IMR-90 (cell line): ENCODE measurements at regions not wholly inside any gene's neighbourhood (a gene's known extent, or its start where the extent isn't known, plus 50 kb on each side); places are given as distances from the start of the nearest gene placed in this dataset.

Experiments
- ATAC-seq: fragments of 200-7000 bp; cut with Tn5 transposase; 2 replicates; pipeline ENCODE4 v1.9.1; 2020; ENCODE audit warnings: low read depth, mild to moderate bottlenecking, moderate library complexity
- BruUV-seq: library from RNA; stranded (reverse); fragments of 400-500 nt; replicated peaks from 2 replicates; lab custom pipeline; 2021; lab: Mats Ljungman, UMichigan
- CTCF ChIA-PET: fragments of 300-600 bp; formaldehyde crosslinking; extraction: SDS; loops from one replicate; lab custom pipeline; 2021; ENCODE audit warnings: antibody characterized with exemption; lab: Yijun Ruan, JAX
- POLR2A ChIA-PET: fragments of 300-600 bp; sonication (Branson Sonifier 250); formaldehyde crosslinking; loops from one replicate; lab custom pipeline; 2022; ENCODE audit warnings: antibody characterized with exemption; ENCODE audit not compliant: unreplicated experiment; lab: Charles Lee
- DNase-seq: peaks from one replicate; pipeline ENCODE4 v3.0.0; 2013
- H2AFZ ChIP-seq: replicated peaks from 2 replicates; pipeline ENCODE3; 2013; ENCODE audit warnings: low read length, mild to moderate bottlenecking; ENCODE audit not compliant: poor library complexity
- H2AK5ac ChIP-seq: 2 replicates; pipeline ENCODE4 v1.6.1; 2013; ENCODE audit warnings: low read depth, low read length, inconsistent platforms
- H2AK9ac ChIP-seq: replicated peaks from 2 replicates; pipeline ENCODE3; 2013; ENCODE audit warnings: mild to moderate bottlenecking, low read depth, low read length, moderate library complexity; ENCODE audit not compliant: poor library complexity
- H2BK120ac ChIP-seq: 2 replicates; pipeline ENCODE4 v1.6.1; 2013; ENCODE audit warnings: low read depth, low read length, inconsistent platforms
- H2BK15ac ChIP-seq: 3 replicates; pipeline ENCODE4 v1.6.1; 2013; ENCODE audit warnings: low read depth, low read length, inconsistent platforms
- H2BK20ac ChIP-seq: 2 replicates; pipeline ENCODE4 v1.6.1; 2013; ENCODE audit warnings: low read depth, mild to moderate bottlenecking, inconsistent platforms, low read length, moderate library complexity
- H2BK5ac ChIP-seq: 2 replicates; pipeline ENCODE4 v1.6.1; 2013; ENCODE audit warnings: mild to moderate bottlenecking, low read depth, low read length, inconsistent platforms; ENCODE audit not compliant: poor library complexity, severe bottlenecking
- H3K14ac ChIP-seq: replicated peaks from 2 replicates; pipeline ENCODE4 v1.6.1; 2013; ENCODE audit warnings: low read depth, low read length, inconsistent platforms
- H3K18ac ChIP-seq: 2 replicates; pipeline ENCODE4 v1.6.1; 2013; ENCODE audit warnings: low read depth, low read length, control low read depth
- H3K23ac ChIP-seq: 2 replicates; pipeline ENCODE4 v1.6.1; 2013; ENCODE audit warnings: low read depth, low read length, inconsistent platforms
- H3K27ac ChIP-seq: 2 replicates; pipeline ENCODE4 v1.5.1; 2013; ENCODE audit warnings: mild to moderate bottlenecking, control low read depth, low read length; ENCODE audit not compliant: insufficient read depth
- H3K27me3 ChIP-seq: 2 replicates; pipeline ENCODE4 v1.6.1; 2013; ENCODE audit warnings: low read length; ENCODE audit not compliant: control insufficient read depth, insufficient read depth
- H3K36me3 ChIP-seq: 2 replicates; pipeline ENCODE4 v1.6.1; 2013; ENCODE audit warnings: low read length, mixed read lengths; ENCODE audit not compliant: control insufficient read depth, insufficient read depth
- H3K4ac ChIP-seq: 2 replicates; pipeline ENCODE4 v1.6.1; 2013; ENCODE audit warnings: low read depth, low read length, inconsistent platforms
- H3K4me1 ChIP-seq: 2 replicates; pipeline ENCODE4 v1.6.1; 2013; ENCODE audit warnings: low read length, mixed read lengths; ENCODE audit not compliant: control insufficient read depth, insufficient read depth
- H3K4me2 ChIP-seq: 2 replicates; pipeline ENCODE4 v1.6.1; 2013; ENCODE audit warnings: low read depth, mild to moderate bottlenecking, control low read depth, low read length, moderate library complexity
- H3K4me3 ChIP-seq: 2 replicates; pipeline ENCODE4 v1.5.1; 2013; ENCODE audit warnings: low read depth, mild to moderate bottlenecking, control low read depth, low read length, moderate library complexity; ENCODE audit not compliant: insufficient read depth
- H3K56ac ChIP-seq: 2 replicates; pipeline ENCODE4 v1.6.1; 2013; ENCODE audit warnings: low read length, inconsistent platforms; ENCODE audit not compliant: insufficient read depth; ENCODE audit errors: extremely low read depth
- H3K79me1 ChIP-seq, 2 experiments: 2 replicates each; pipeline ENCODE4 v1.6.1; 2013; ENCODE audit warnings: low read length in 2 of 2, inconsistent platforms in 1 of 2, low read depth in 1 of 2
- H3K9ac ChIP-seq: 2 replicates; pipeline ENCODE4 v1.6.1; 2013; ENCODE audit warnings: low read depth, low read length, control low read depth
- H3K9me1 ChIP-seq: 2 replicates; pipeline ENCODE4 v1.6.1; 2013; ENCODE audit warnings: low read length, inconsistent platforms; ENCODE audit not compliant: insufficient read depth
- H3K9me3 ChIP-seq: 2 replicates; pipeline ENCODE4 v1.6.1; 2013; ENCODE audit warnings: low read length; ENCODE audit not compliant: control insufficient read depth, insufficient read depth
- H4K20me1 ChIP-seq: 2 replicates; pipeline ENCODE4 v1.6.1; 2013; ENCODE audit warnings: low read length, inconsistent platforms; ENCODE audit not compliant: insufficient read depth
- H4K5ac ChIP-seq: 2 replicates; pipeline ENCODE4 v1.6.1; 2013; ENCODE audit warnings: mild to moderate bottlenecking, low read depth, low read length, control low read depth
- H4K8ac ChIP-seq, 2 experiments: 2 replicates each; pipeline ENCODE4 v1.6.1; 2013; ENCODE audit warnings: low read depth in 2 of 2, low read length in 2 of 2, control low read depth in 1 of 2, inconsistent platforms in 1 of 2
- H4K91ac ChIP-seq: 2 replicates; pipeline ENCODE4 v1.6.1; 2013; ENCODE audit warnings: low read depth, low read length, inconsistent platforms; ENCODE audit not compliant: insufficient read depth
- BHLHE40 ChIP-seq: fragments of 150-350 bp; IDR thresholded peaks from 2 replicates; pipeline ENCODE4 v1.6.1; 2016; ENCODE audit warnings: mild to moderate bottlenecking, low read depth, low read length
- CEBPB ChIP-seq: IDR thresholded peaks from 2 replicates; pipeline ENCODE4 v1.6.1; 2012; ENCODE audit warnings: low read depth, low read length, improper control_type of control experiment
- CHD1 ChIP-seq: IDR thresholded peaks from 2 replicates; pipeline ENCODE4 v1.6.1; 2012; ENCODE audit warnings: low read depth, low read length, improper control_type of control experiment
- FOS ChIP-seq: fragments of 150-350 bp; IDR thresholded peaks from 2 replicates; pipeline ENCODE4 v1.6.1; 2016; ENCODE audit warnings: low read depth, low read length
- MAFK ChIP-seq: IDR thresholded peaks from 2 replicates; pipeline ENCODE4 v1.6.1; 2012; ENCODE audit warnings: low read depth, low read length, improper control_type of control experiment
- MAZ ChIP-seq: IDR thresholded peaks from 2 replicates; pipeline ENCODE4 v1.6.1; 2012; ENCODE audit warnings: low read depth, mild to moderate bottlenecking, low read length, improper control_type of control experiment, moderate library complexity, borderline replicate concordance
- MXI1 ChIP-seq: IDR thresholded peaks from 2 replicates; pipeline ENCODE4 v1.6.1; 2012; ENCODE audit warnings: low read depth, mild to moderate bottlenecking, low read length, moderate library complexity, borderline replicate concordance
- NFE2L2 ChIP-seq: fragments of 150-350 bp; IDR thresholded peaks from 2 replicates; pipeline ENCODE4 v1.6.1; 2016; ENCODE audit warnings: low read depth, mild to moderate bottlenecking, low read length
- POLR2A ChIP-seq: IDR thresholded peaks from 2 replicates; pipeline ENCODE4 v1.6.1; 2012; ENCODE audit warnings: mild to moderate bottlenecking, low read depth, low read length
- RAD21 ChIP-seq: IDR thresholded peaks from 2 replicates; pipeline ENCODE4 v1.6.1; 2012; ENCODE audit warnings: low read length, improper control_type of control experiment
- RCOR1 ChIP-seq: IDR thresholded peaks from 2 replicates; pipeline ENCODE4 v1.6.1; 2012; ENCODE audit warnings: mild to moderate bottlenecking, low read length, improper control_type of control experiment; ENCODE audit not compliant: insufficient replicate concordance
- RFX5 ChIP-seq: IDR thresholded peaks from 2 replicates; pipeline ENCODE4 v1.8.0; 2012; ENCODE audit warnings: low read depth, mild to moderate bottlenecking, low read length, moderate library complexity
- SMC3 ChIP-seq: fragments of 150-350 bp; IDR thresholded peaks from 2 replicates; pipeline ENCODE4 v1.6.1; 2016; ENCODE audit warnings: low read depth, mild to moderate bottlenecking, antibody characterized with exemption, low read length, moderate library complexity
- WGBS, 2 experiments: methylation state at CpG; one replicate each; pipeline versions ENCODE4 v1.1.5 to v1.1.7; 2013; ENCODE audit warnings: missing lambda C conversion rate in 2 of 2; ENCODE audit not compliant: insufficient read length in 1 of 2; ENCODE audit errors: extremely low coverage in 2 of 2; 5-methylcytosine and 5-hydroxymethylcytosine counted together
- dilution Hi-C: fragments of 300-500 bp; cut with HindIII; formaldehyde crosslinking; loops from one replicate; pipeline ENCODE4 v1.14.3; 2018; ENCODE audit warnings: low sequenced_read_pairs; ENCODE audit not compliant: unreplicated experiment
- in situ Hi-C: fragments of 300-500 bp; cut with MboI; formaldehyde crosslinking; loops from 3 replicates; pipeline ENCODE4 v1.14.3; 2019; ENCODE audit warnings: low sequenced_read_pairs, inconsistent platforms, mixed read lengths
- intact Hi-C: fragments of 100-400 bp; cut with micrococcal nuclease; formaldehyde crosslinking; loops from 2 replicates; pipeline ENCODE4 v1.10.0; 2022
- TF ChIP-seq, protein P1 (sequence below): fragments of 150-350 bp; IDR thresholded peaks from 2 replicates; pipeline ENCODE4 v1.6.1; 2016; ENCODE audit warnings: low read depth, mild to moderate bottlenecking, low read length, moderate library complexity, borderline replicate concordance
- TF ChIP-seq, protein P2 (sequence below): fragments of 150-350 bp; IDR thresholded peaks from 2 replicates; pipeline ENCODE4 v1.6.1; 2017; ENCODE audit warnings: mild to moderate bottlenecking, antibody characterized with exemption, low read length, low read depth
- TF ChIP-seq, protein P3 (sequence below): conservative IDR thresholded peaks from 2 replicates; pipeline ENCODE4 v1.5.1; 2012; ENCODE audit warnings: mild to moderate bottlenecking, low read depth, low read length, improper control_type of control experiment

DNA sequence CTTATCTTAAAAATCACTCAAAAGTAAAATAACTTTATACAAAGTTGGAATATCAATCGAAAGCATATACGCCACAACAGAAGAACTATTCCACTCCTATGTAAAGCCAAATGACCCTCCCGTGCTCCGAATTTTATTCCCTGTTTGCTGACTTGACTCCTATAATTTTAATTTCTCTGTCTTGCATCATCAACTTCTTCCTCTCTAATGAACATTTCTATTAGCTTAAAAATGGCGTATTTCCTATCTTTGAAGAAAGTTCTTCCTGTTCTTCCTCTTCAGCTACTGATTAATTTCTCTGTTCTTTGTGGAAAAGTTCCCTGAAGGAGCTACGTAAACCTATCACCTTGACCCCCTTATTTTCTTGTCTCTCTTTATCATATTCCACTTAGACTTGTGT is 389.3 kb downstream of the LMO7 start:
- Histone ChIP-seq H2BK15ac (no peak overlapping the region), H3K27me3 (no peaks in the 10 kb centered on the region), H4K5ac (no peak overlapping the region), H4K20me1 (no peaks in the 10 kb centered on the region), H2BK5ac (no peak overlapping the region), H2AK9ac (no peak overlapping the region), H3K56ac (no peak overlapping the region), H3K36me3 (no peaks in the 10 kb centered on the region), H3K18ac (no peak overlapping the region), H3K4me1 (no peaks in the 10 kb centered on the region), H3K4me3 (no peak overlapping the region), H3K4ac (no peak overlapping the region), H3K14ac (no peak overlapping the region), H3K9ac (no peak overlapping the region), H2AK5ac (no peak overlapping the region), H4K8ac (no peak overlapping the region), H3K4me2 (no peak overlapping the region), H3K9me3 (peaks cover 3% of the 10 kb centered on the region; the same call in 1 of the 2 replicates), H3K23ac (no peak overlapping the region), H2BK20ac (no peak overlapping the region), H3K9me1 (no peaks in the 10 kb centered on the region), H2BK120ac (no peak overlapping the region), H3K79me1 (no peaks in the 10 kb centered on the region), H4K91ac (no peak overlapping the region), H2AFZ (no peak overlapping the region), H3K27ac (no peak overlapping the region)
- DNase-seq (no peak), ATAC-seq (no peak)
- 100% methylated on average over 4 of the region's 6 CpGs; no CpG with 5 or more reads in 1 of the 2 experiments for WGBS, 2 experiments
- intact Hi-C loops (no loop called here), dilution Hi-C loops (no loop called here), in situ Hi-C loops (no loop called here)
- no TSS peak for BruUV-seq
- POLR2A ChIA-PET = no interaction called here
- no peak for TF ChIP-seq CHD1
- TF ChIP-seq POLR2A = no peak
- TF ChIP-seq, protein P1, sequence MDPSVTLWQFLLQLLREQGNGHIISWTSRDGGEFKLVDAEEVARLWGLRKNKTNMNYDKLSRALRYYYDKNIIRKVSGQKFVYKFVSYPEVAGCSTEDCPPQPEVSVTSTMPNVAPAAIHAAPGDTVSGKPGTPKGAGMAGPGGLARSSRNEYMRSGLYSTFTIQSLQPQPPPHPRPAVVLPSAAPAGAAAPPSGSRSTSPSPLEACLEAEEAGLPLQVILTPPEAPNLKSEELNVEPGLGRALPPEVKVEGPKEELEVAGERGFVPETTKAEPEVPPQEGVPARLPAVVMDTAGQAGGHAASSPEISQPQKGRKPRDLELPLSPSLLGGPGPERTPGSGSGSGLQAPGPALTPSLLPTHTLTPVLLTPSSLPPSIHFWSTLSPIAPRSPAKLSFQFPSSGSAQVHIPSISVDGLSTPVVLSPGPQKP = no peak
- no peak for TF ChIP-seq CEBPB
- TF ChIP-seq MXI1 = no peak
- no peak for TF ChIP-seq RCOR1
- TF ChIP-seq FOS = no peak
- no peak for TF ChIP-seq NFE2L2
- TF ChIP-seq, protein P2, sequence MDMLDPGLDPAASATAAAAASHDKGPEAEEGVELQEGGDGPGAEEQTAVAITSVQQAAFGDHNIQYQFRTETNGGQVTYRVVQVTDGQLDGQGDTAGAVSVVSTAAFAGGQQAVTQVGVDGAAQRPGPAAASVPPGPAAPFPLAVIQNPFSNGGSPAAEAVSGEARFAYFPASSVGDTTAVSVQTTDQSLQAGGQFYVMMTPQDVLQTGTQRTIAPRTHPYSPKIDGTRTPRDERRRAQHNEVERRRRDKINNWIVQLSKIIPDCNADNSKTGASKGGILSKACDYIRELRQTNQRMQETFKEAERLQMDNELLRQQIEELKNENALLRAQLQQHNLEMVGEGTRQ = no peak
- no peak for TF ChIP-seq BHLHE40
- no peak for TF ChIP-seq MAFK
- TF ChIP-seq, protein P3, sequence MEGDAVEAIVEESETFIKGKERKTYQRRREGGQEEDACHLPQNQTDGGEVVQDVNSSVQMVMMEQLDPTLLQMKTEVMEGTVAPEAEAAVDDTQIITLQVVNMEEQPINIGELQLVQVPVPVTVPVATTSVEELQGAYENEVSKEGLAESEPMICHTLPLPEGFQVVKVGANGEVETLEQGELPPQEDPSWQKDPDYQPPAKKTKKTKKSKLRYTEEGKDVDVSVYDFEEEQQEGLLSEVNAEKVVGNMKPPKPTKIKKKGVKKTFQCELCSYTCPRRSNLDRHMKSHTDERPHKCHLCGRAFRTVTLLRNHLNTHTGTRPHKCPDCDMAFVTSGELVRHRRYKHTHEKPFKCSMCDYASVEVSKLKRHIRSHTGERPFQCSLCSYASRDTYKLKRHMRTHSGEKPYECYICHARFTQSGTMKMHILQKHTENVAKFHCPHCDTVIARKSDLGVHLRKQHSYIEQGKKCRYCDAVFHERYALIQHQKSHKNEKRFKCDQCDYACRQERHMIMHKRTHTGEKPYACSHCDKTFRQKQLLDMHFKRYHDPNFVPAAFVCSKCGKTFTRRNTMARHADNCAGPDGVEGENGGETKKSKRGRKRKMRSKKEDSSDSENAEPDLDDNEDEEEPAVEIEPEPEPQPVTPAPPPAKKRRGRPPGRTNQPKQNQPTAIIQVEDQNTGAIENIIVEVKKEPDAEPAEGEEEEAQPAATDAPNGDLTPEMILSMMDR = no peak
- no peak for TF ChIP-seq RFX5
- TF ChIP-seq SMC3 = no peak
- no peak for TF ChIP-seq MAZ
- TF ChIP-seq RAD21 = no peak
- CTCF ChIA-PET = no interaction called here
